Omental fat pad (tissue), 3 donors: ENCODE measurements at regions not wholly inside any gene's neighbourhood (a gene's known extent, or its start where the extent isn't known, plus 50 kb on each side); places are given as distances from the start of the nearest gene placed in this dataset.

Source experiments
- ATAC-seq: fragments of 150-250 bp; one replicate; pipeline ENCODE4 v1.9.1; 2016; ENCODE audit warnings: mild to moderate bottlenecking, moderate library complexity; ENCODE audit not compliant: low FRiP score
- DNase-seq: peaks from one replicate; pipeline ENCODE4 v3.0.0-alpha.2; 2019; ENCODE audit warnings: low spot score
- CTCF ChIP-seq, 3 donors: fragments of 450-650 bp; IDR thresholded peaks; one replicate each; pipeline ENCODE4 v1.5.1; 2016 to 2017; ENCODE audit warnings: antibody characterized with exemption in 3 of 3, mild to moderate bottlenecking in 3 of 3, moderate library complexity in 2 of 3

- ATAC-seq (no peak), DNase-seq (no peak)
- TF ChIP-seq CTCF (IDR thresholded peaks at IDR 0.05): no peak
Measured at GRCh38 chr17:431494-431893, 78.9 kb upstream of the RPH3AL start.

- DNase-seq: no peak
- ATAC-seq: no peak
- TF ChIP-seq CTCF (IDR thresholded peaks at IDR 0.05): no peak
Measured at GRCh38 chr17:429589-429988, 77.0 kb upstream of the RPH3AL start.

- no peak for TF ChIP-seq CTCF (IDR thresholded peaks at IDR 0.05)
- DNase-seq: no peak
- no peak for ATAC-seq
Measured at GRCh38 chr17:428414-428813, 75.8 kb upstream of the RPH3AL start.

- DNase-seq (no peak), ATAC-seq (no peak)
- TF ChIP-seq CTCF (IDR thresholded peaks at IDR 0.05): no peak
Measured at GRCh38 chr17:427891-428290, 75.3 kb upstream of the RPH3AL start.

- DNase-seq (no peak), ATAC-seq (no peak)
- TF ChIP-seq CTCF (IDR thresholded peaks at IDR 0.05): no peak
Measured at GRCh38 chr17:427327-427726, 74.7 kb upstream of the RPH3AL start.

- no peak for DNase-seq
- no peak for TF ChIP-seq CTCF (IDR thresholded peaks at IDR 0.05)
- ATAC-seq: no peak
Measured at GRCh38 chr17:422196-422930, 69.8 kb upstream of the RPH3AL start.

- no peak for ATAC-seq
Measured at GRCh38 chr17:420479-421175, 68.0 kb upstream of the RPH3AL start.

More at GRCh38 chr17:420479-421175, 68.0 kb upstream of the RPH3AL start:
- no peak for DNase-seq
- TF ChIP-seq CTCF (IDR thresholded peaks at IDR 0.05): no peak
